HG02852 (cell line): ENCODE measurements at regions not wholly inside any gene's neighbourhood (a gene's known extent, or its start where the extent isn't known, plus 50 kb on each side); places are given as distances from the start of the nearest gene placed in this dataset.

ENCODE experiments used
- ATAC-seq: cut with Tn5 transposase; IDR thresholded peaks from one replicate; pipeline ENCODE4 v1.9.1; 2021; ENCODE audit warnings: mild to moderate bottlenecking, moderate library complexity; ENCODE audit not compliant: unreplicated experiment

GRCh38 chr5:143476601-143477211 lies 73.2 kb upstream of the NR3C1 start:
- no peak for ATAC-seq

GRCh38 chr5:143474616-143475015 lies 71.1 kb upstream of the NR3C1 start:
- no peak for ATAC-seq

- no peak for ATAC-seq
Measured at GRCh38 chr5:143473481-143473880, 70.0 kb upstream of the NR3C1 start.

- no peak for ATAC-seq
Measured at GRCh38 chr5:143472576-143472975, 69.1 kb upstream of the NR3C1 start.

GRCh38 chr5:143471666-143472464 lies 68.4 kb upstream of the NR3C1 start:
- ATAC-seq, result no peak

GRCh38 chr5:143471041-143471509 lies 67.6 kb upstream of the NR3C1 start:
- ATAC-seq, result no peak

GRCh38 chr5:143470120-143470519 lies 66.6 kb upstream of the NR3C1 start:
- no peak for ATAC-seq

GRCh38 chr5:143469125-143469524 lies 65.6 kb upstream of the NR3C1 start:
- ATAC-seq, result no peak

- ATAC-seq, result no peak
Measured at GRCh38 chr5:143466632-143467031, 63.1 kb upstream of the NR3C1 start.

GRCh38 chr5:143464723-143465490 lies 61.4 kb upstream of the NR3C1 start:
- no peak for ATAC-seq

- no peak for ATAC-seq
Measured at GRCh38 chr5:143462431-143462830, 58.9 kb upstream of the NR3C1 start.

- ATAC-seq, result no peak
Measured at GRCh38 chr5:143459433-143459832, 55.9 kb upstream of the NR3C1 start.

GRCh38 chr5:143456952-143457547 lies 53.6 kb upstream of the NR3C1 start:
- no peak for ATAC-seq

GRCh38 chr5:143454936-143455516 lies 51.5 kb upstream of the NR3C1 start:
- ATAC-seq, result no peak

- no peak for ATAC-seq
Measured at GRCh38 chr5:143453720-143454119, 50.2 kb upstream of the NR3C1 start.
